ENCODE measurements at regions not wholly inside any gene's neighbourhood (a gene's known extent, or its start where the extent isn't known, plus 50 kb on each side); places are given as distances from the start of the nearest gene placed in this dataset.

DNA sequence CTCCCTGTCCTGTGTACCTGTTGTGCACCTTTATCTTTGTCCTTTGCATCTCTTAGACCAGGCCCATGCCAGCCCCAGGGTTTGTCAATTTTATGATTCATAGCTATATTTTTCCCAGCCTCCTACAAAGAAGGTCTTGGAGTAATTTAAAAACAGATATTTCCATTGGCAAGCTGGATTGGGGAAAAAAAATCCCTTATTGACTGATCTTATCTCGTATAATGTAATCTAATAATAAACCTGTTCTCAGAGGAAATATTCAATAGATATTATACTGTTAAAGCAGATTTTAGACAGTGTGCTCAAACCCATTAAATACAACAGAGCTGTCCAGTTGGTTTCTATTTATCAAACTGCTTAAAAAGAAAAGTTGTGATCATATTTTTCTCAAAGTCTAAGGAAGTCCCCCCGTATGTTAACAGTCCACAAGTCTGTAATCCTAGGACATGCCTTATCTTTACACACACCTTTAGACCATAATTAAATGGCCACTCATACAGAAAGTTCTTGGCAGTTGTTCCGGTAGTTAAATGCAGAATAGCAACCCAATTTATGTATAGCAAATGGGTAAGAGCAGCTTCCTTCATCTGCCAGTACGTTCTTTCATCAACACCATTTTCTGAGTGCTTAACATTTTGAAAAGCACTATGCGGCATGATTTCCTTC lies 700.9 kb upstream of the NR2F2 start:
- TF ChIP-seq GABPA (IDR thresholded peaks at IDR 0.05; ENCODE audit: low read depth), result no peak
- TF ChIP-seq CTCF (IDR thresholded peaks at IDR 0.05; ENCODE audit: insufficient read depth, low read length), result no peak
- TF ChIP-seq SPI1 (IDR thresholded peaks at IDR 0.05; ENCODE audit: borderline replicate concordance, low read depth), result no peak
- no peak for TF ChIP-seq POLR2AphosphoS5 (IDR thresholded peaks at IDR 0.05; ENCODE audit: low read depth)
- TF ChIP-seq, protein P1, sequence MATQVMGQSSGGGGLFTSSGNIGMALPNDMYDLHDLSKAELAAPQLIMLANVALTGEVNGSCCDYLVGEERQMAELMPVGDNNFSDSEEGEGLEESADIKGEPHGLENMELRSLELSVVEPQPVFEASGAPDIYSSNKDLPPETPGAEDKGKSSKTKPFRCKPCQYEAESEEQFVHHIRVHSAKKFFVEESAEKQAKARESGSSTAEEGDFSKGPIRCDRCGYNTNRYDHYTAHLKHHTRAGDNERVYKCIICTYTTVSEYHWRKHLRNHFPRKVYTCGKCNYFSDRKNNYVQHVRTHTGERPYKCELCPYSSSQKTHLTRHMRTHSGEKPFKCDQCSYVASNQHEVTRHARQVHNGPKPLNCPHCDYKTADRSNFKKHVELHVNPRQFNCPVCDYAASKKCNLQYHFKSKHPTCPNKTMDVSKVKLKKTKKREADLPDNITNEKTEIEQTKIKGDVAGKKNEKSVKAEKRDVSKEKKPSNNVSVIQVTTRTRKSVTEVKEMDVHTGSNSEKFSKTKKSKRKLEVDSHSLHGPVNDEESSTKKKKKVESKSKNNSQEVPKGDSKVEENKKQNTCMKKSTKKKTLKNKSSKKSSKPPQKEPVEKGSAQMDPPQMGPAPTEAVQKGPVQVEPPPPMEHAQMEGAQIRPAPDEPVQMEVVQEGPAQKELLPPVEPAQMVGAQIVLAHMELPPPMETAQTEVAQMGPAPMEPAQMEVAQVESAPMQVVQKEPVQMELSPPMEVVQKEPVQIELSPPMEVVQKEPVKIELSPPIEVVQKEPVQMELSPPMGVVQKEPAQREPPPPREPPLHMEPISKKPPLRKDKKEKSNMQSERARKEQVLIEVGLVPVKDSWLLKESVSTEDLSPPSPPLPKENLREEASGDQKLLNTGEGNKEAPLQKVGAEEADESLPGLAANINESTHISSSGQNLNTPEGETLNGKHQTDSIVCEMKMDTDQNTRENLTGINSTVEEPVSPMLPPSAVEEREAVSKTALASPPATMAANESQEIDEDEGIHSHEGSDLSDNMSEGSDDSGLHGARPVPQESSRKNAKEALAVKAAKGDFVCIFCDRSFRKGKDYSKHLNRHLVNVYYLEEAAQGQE (IDR thresholded peaks at IDR 0.05; ENCODE audit: insufficient replicate concordance, low read depth), result no peak
- DNase-seq (ENCODE audit: low read depth in 1 of 2, low spot score in 1 of 2), result no peak

GRCh38 chr15:95630683-95631082 lies 699.8 kb upstream of the NR2F2 start:
- H3K27me3 ChIP-seq (ENCODE audit: insufficient read depth, poor library complexity, severe bottlenecking), result no peaks in the 10 kb centered on the region
- H3K27ac ChIP-seq (replicated peaks), result no peak overlapping the region
- no peak overlapping the region for H3K4me3 ChIP-seq (replicated peaks; ENCODE audit: insufficient read depth, low read length)
- TF ChIP-seq SPI1 (IDR thresholded peaks at IDR 0.05; ENCODE audit: borderline replicate concordance, low read depth), result no peak
- TF ChIP-seq, protein P1 (IDR thresholded peaks at IDR 0.05; ENCODE audit: insufficient replicate concordance, low read depth), result no peak
- no peak for TF ChIP-seq GABPA (IDR thresholded peaks at IDR 0.05; ENCODE audit: low read depth)
- TF ChIP-seq POLR2AphosphoS5 (IDR thresholded peaks at IDR 0.05; ENCODE audit: low read depth), result no peak
- no peak for TF ChIP-seq CTCF (IDR thresholded peaks at IDR 0.05; ENCODE audit: insufficient read depth, low read length)
- DNase-seq (ENCODE audit: low read depth in 1 of 2, low spot score in 1 of 2), result no peak

More for the DNA sequence above, 700.9 kb upstream of the NR2F2 start:
- Histone ChIP-seq H3K27me3 (ENCODE audit: insufficient read depth, poor library complexity, severe bottlenecking) (no peaks in the 10 kb centered on the region), H3K27ac (replicated peaks) (no peak overlapping the region), H3K4me3 (replicated peaks; ENCODE audit: insufficient read depth, low read length) (no peak overlapping the region)

GRCh38 chr15:95635666-95636065 lies 694.8 kb upstream of the NR2F2 start:
- no peak for DNase-seq (ENCODE audit: low read depth in 1 of 2, low spot score in 1 of 2)
- Histone ChIP-seq H3K27me3 (ENCODE audit: insufficient read depth, poor library complexity, severe bottlenecking) (no peaks in the 10 kb centered on the region), H3K27ac (replicated peaks) (no peak overlapping the region), H3K4me3 (replicated peaks; ENCODE audit: insufficient read depth, low read length) (no peak overlapping the region)
- TF ChIP-seq, protein P1 (IDR thresholded peaks at IDR 0.05; ENCODE audit: insufficient replicate concordance, low read depth), result no peak
- no peak for TF ChIP-seq SPI1 (IDR thresholded peaks at IDR 0.05; ENCODE audit: borderline replicate concordance, low read depth)
- TF ChIP-seq GABPA (IDR thresholded peaks at IDR 0.05; ENCODE audit: low read depth), result no peak
- TF ChIP-seq CTCF (IDR thresholded peaks at IDR 0.05; ENCODE audit: insufficient read depth, low read length), result no peak
- TF ChIP-seq POLR2AphosphoS5 (IDR thresholded peaks at IDR 0.05; ENCODE audit: low read depth), result no peak
